ENCODE measurements at regions not wholly inside any gene's neighbourhood (a gene's known extent, or its start where the extent isn't known, plus 50 kb on each side); places are given as distances from the start of the nearest gene placed in this dataset.

DNA sequence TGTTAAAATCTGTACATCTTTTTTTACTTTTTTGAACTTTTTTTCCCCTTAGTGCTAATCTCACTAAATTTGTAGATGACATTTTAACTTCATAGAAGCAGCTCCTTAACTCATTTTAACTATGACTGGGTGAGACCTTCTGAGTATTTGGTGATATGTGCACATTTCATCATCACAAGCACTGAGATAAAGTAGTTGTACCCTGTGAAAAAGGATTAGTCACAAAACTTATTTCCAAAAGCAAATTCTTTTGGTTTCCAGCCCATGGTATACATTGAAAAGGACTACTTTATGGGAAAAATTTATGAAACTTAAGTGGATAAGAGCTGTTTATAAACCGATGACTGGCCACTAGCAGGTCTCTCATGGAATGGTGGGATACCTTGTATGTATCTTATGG is 581.5 kb downstream of the PLCL1 start:
- DNase-seq: no peak

GRCh38 chr2:198385326-198385725 is 580.9 kb downstream of the PLCL1 start:
- no peak for DNase-seq

DNA sequence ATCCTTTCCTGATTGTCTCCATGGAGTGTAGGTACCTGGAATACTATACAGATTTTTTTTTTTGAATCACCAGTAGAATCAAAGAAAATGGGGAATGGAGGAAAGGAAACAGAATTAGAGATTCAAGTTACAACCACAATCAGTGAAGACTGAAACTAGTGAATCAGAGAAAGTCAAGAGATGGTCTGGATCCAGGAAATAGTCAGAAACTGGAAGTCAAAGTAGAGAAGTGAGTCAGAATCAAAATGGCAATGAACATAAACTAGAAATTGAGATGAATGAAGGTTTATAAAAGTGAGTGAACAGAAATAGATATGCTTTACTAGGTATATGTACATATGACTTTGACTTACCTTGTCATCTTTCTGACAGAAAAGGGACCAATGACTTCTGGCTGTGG is 579.0 kb downstream of the PLCL1 start:
- no peak for DNase-seq

GRCh38 chr2:198382811-198383210 is 578.4 kb downstream of the PLCL1 start:
- no peak for DNase-seq

- no peak for DNase-seq
Observed at GRCh38 chr2:198376677-198377076, 572.3 kb downstream of the PLCL1 start.

DNA sequence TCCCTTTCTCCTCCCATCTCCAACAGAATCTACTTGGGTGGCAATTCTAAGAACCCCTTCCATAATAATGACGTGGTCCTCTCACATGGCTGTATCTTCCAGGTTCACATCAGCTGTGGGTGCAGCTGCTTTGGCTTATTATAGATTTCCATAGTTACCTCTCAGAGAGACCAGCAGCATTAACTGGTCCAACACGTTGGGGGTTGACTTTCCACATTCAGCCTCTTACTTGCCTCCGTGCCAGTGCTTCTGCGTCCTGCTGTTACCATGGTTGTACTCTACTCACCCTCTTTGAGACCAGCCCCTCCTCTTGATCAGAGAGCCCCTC is 570.7 kb downstream of the PLCL1 start:
- DNase-seq: no peak

DNA sequence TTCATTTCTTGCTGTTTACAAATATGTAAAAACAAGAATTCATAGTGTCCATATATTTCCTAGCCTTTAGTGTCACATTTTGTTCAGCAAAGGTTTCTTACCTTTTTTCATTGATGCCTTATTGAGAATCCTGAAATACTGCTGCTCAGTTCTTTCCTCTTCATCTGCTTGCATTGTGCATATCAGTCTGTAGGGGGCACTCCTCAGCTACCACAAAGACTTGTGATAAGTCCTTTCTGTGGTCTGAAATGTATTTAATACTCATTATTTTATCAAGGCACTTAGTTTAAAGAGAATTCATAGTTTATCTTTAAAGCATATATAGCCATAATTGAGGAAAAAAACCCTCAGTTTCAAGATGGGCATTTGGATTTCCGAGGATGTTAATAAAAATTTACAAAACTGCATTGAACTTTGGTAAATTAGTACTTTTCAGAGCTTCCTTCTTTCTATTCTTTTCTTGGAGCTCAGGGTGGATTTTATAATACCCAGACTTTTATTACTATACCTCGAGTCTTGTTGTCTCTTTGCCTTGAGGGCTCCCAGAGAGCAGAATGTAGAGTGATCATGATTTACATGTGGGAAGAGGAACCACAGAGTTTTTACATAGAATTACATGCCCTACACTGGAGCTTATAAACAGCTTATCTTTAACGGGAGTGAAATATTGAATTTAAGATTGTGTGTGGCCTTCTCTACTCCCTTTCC is 570.1 kb downstream of the PLCL1 start:
- no peak for DNase-seq

GRCh38 chr2:198371921-198372543 is 567.6 kb downstream of the PLCL1 start:
- no peak for DNase-seq

DNA sequence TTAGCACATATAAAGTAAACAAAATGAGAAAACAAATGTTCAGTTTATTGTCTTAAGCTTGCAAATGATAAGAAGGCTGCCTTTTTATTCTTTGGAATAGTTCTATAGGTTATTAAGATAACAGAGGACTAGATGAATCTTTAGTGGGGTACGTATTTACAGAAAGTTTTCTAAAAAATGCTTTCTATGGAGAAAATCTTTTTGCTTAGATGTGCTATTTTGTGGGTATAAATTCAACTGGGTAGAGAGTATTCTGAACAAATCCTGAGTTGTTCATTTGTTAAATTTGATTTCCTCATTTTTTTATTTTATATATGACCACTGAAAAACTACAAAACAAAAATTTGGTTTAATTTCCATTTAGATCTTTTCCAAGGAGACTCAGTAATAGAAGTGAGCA is 566.9 kb downstream of the PLCL1 start:
- DNase-seq: no peak

GRCh38 chr2:198368089-198368488 is 563.7 kb downstream of the PLCL1 start:
- no peak for DNase-seq

GRCh38 chr2:198362740-198363139 is 558.3 kb downstream of the PLCL1 start:
- no peak for DNase-seq

- no peak for DNase-seq
Observed at GRCh38 chr2:198359308-198359707, 554.9 kb downstream of the PLCL1 start.

DNA sequence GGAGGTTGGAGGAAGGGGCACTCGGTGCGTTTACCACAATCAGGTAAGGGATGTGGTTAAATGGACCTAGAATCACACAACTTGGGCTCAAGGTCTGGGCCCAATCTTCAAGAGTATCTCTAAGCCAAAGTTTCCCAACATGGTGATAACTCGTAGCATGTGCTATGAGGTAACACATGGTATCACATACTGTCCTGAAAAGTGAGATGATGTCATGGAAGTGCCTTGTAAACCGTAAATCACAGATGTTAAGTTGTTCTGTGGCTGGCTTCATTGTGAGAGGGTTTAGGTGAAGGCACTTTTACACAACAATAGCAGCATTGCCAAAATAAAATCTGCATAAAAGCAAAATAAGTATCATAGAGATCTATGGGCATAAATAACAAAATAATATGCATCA is 551.8 kb downstream of the PLCL1 start:
- no peak for DNase-seq

DNA sequence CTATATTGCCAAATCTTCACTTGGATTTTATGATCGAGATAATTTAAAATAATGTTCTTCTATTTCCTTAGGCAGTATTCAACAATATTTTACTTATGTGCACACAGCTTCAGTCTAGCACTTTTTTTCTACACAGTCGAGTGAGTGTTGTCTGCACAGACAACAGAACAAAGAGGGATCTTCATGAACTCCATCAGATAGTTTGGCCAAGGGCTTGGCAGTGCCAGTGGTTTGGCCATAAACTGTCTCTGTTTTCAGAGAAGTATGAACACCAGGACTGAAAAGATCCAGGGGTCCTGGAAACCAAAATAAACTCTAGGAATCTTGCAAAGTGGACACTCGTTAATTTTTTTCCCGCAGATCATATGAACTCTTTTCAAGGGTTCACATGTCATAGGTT is 547.3 kb downstream of the PLCL1 start:
- no peak for DNase-seq

- no peak for DNase-seq
Observed at GRCh38 chr2:198347946-198348345, 543.6 kb downstream of the PLCL1 start.

- DNase-seq: no peak
Observed at GRCh38 chr2:198347349-198347748, 543.0 kb downstream of the PLCL1 start.

DNA sequence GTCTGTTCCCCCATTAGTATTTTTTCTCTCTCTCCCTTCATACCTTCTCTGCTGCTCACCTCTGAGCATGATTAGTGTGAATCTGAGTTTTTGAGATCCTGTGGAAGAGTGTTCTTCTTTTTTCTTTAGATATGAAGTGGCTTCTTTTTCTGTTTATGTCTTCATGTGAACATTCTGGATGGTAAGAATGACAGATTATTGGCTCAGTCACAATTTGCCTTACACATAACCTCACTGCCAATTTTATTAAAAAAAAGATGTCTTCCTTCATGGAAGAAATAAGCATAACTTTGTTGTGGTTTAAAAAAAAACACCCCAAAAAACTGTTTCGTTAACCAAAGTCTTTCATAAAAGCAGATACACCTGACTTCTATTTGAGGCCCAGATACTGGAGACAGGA is 539.1 kb downstream of the PLCL1 start:
- no peak for DNase-seq

DNA sequence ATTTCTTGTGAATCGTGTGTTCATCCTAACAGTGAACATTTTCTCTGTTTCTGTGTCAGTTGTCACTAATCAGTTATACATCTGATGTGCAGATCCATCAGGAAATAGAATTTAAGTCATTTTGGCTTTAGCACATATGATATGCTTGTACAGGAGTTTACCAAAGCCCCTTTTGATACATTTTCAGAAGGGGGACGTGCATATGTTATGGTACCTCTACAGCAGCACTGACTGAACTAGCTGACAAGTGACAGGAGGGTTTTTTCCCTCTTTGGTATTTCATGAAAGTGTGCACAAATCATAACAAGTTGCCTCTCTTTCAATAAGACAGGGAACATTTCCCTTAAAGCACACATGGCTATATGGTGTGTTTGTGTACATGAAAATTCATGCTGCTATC is 536.5 kb downstream of the PLCL1 start:
- DNase-seq: no peak

GRCh38 chr2:198339116-198339515 is 534.7 kb downstream of the PLCL1 start:
- DNase-seq: no peak

DNA sequence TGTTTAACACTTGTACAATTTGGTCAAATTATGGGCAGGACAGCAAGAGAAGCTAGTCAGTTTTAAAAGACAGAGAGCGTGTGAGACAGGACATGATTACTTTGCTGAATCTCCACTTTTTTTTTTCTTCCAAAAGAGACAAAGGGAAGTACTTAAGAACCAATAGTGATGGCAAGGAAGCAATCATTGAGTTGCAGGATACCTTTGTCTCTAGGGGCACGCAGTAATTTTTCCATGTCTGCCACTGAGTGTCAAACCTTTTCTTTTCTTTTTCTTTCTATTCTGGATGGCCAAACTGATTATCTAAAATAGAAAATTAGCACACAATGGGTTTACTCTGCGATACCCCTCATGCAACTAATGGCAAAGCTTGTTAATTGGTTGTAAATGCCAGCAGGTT is 533.0 kb downstream of the PLCL1 start:
- no peak for DNase-seq

DNA sequence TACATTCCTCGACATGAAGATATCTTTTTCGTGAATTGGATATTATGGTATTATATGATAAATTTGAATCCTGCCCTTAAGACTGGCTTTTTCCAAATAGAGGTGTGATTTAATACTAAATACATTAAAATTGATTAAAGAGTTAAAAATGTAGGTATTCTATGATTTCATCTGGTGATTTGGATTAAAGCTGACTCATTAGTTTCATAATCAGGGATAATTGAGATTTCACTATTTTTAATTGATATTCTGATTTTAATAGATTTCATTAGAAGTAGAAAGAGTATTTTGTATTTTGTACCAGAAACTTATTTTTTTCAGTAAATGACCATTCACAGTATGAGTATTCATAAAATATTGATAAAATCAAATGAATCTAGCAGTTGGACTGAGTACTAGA is 524.1 kb downstream of the PLCL1 start:
- DNase-seq: no peak

DNA sequence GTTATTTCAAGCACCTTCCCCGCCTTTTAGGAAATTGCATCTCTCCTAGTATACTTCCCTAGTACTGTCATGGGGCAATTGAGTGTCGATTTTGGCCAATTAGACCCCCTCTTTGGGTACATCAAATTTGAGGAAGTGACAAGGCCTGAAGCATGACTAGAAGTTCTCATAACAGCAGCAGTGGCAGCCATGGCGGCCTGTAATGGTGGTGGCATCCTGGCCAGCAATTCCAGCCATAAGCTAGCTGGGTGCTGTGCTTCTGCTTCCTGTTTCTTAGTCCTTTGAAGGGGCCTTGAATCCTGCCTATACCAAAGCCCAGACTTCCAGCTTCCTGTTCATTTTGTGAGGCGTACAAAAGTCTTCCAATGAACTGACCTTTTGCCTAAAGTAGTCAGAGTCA is 523.1 kb downstream of the PLCL1 start:
- no peak for DNase-seq

GRCh38 chr2:198326431-198326830 is 522.0 kb downstream of the PLCL1 start:
- DNase-seq: no peak

DNA sequence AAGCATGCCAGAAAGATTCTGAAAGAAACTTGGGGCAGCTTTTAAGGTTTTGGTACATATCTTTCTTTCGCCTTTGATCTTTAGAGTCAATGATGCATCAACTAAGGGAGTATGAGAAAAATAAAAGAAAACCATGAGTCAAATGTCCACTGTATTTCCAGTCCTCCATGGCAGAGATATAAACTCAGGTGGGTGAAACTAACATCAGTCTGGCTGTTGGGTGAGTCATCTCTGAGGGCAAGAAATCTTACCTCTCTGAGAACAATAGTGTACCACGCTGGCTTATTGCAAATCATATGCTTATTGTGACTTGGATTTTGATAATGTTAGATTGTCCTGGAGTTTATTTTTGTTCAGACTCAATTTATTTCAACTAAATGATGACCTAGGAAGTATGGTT is 521.0 kb downstream of the PLCL1 start:
- no peak for DNase-seq

DNA sequence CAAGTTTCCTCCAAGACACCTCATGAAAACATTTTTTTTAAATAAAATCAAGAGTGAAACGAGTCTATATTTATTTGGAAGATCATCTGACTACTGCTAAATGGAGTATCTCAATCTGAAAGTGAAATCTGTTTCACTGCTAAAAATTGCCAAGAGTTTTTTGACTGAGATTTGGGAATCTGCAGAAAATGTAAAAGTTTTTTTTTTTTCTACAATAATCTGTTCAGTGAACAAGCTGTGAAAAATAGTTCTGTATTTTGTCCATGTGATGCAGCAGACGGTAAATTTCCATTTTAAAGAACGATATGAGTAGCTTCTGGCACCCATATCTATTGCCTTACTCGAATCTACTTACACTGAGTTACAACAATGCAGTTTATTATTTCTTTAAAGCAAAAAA is 519.7 kb downstream of the PLCL1 start:
- DNase-seq: no peak
